ENCODE measurements at regions not wholly inside any gene's neighbourhood (a gene's known extent, or its start where the extent isn't known, plus 50 kb on each side); places are given as distances from the start of the nearest gene placed in this dataset.
"Not testable (repeated sequence)": the region's sequence is repeated elsewhere in the genome, so short reads cannot be mapped to it uniquely, and the experiment has no call there.

- H3K27ac ChIP-seq, result no peak overlapping the region
- no peaks in the 10 kb centered on the region for H3K4me1 ChIP-seq
- no peak for DNase-seq (ENCODE audit: low spot score in 2 of 2)
- WGBS, 2 donors, result 86 to 97% methylated on average over 2 of the region's 2 CpGs
- no peaks in the 10 kb centered on the region for H3K27me3 ChIP-seq
- H3K36me3 ChIP-seq, result no peaks in the 10 kb centered on the region
- no peak overlapping the region for H3K4me3 ChIP-seq
- H3K9me3 ChIP-seq, result no peaks in the 10 kb centered on the region
- TF ChIP-seq POLR2A (IDR thresholded peaks at IDR 0.05) (no peak), CTCF (IDR thresholded peaks at IDR 0.05) (no peak), EP300 (IDR thresholded peaks at IDR 0.05) (no peak)
Observed at GRCh38 chr17:62150471-62150870, 85.4 kb upstream of the MED13 start.

- H3K4me1 ChIP-seq, result no peaks in the 10 kb centered on the region
- H3K27ac ChIP-seq, result no peak overlapping the region
- H3K9me3 ChIP-seq, result no peaks in the 10 kb centered on the region
- 88% methylated on average over 4 of the region's 4 CpGs for WGBS, 2 donors
- no peak overlapping the region for H3K4me3 ChIP-seq
- no peaks in the 10 kb centered on the region for H3K27me3 ChIP-seq
- H3K36me3 ChIP-seq, result no peaks in the 10 kb centered on the region
- no peak for DNase-seq (ENCODE audit: low spot score in 2 of 2)
- TF ChIP-seq POLR2A (IDR thresholded peaks at IDR 0.05), result no peak
- TF ChIP-seq EP300 (IDR thresholded peaks at IDR 0.05), result no peak
- TF ChIP-seq CTCF (IDR thresholded peaks at IDR 0.05), result no peak
Observed at GRCh38 chr17:62149961-62150360, 84.9 kb upstream of the MED13 start.

DNA sequence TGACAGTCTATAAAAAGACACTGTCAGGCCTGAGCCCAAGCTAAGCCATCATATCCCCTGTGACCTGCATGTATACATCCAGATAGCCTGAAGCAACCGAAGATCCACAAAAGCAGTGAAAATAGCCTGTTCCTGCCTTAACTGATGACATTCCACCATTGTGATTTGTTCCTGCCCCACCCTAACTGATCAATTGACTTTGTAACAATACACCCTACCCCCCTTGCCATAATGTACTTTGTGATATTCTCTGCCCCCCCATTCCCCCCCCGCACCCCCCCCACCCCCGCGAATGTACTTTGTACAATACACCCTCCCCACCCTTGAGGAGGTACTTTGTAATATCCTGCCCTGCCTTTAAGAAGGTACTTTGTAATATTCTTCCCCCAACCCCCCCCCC lies 82.2 kb upstream of the MED13 start:
- no peak for TF ChIP-seq CTCF (IDR thresholded peaks at IDR 0.05)
- TF ChIP-seq EP300 (IDR thresholded peaks at IDR 0.05), result no peak
- no peak for TF ChIP-seq POLR2A (IDR thresholded peaks at IDR 0.05)
- no peaks in the 10 kb centered on the region for H3K27me3 ChIP-seq
- no peaks in the 10 kb centered on the region for H3K36me3 ChIP-seq
- no peak overlapping the region for H3K4me3 ChIP-seq
- whole genome bisulfite sequencing, 2 donors, result 74 to 80% methylated on average over 4 of the region's 4 CpGs
- no peak for DNase-seq (ENCODE audit: low spot score in 2 of 2)
- peaks cover 0 to under 1% (median 0%) of the 10 kb centered on the region in 4 donors for H3K9me3 ChIP-seq
- H3K4me1 ChIP-seq, result no peaks in the 10 kb centered on the region
- no peak overlapping the region for H3K27ac ChIP-seq

DNA sequence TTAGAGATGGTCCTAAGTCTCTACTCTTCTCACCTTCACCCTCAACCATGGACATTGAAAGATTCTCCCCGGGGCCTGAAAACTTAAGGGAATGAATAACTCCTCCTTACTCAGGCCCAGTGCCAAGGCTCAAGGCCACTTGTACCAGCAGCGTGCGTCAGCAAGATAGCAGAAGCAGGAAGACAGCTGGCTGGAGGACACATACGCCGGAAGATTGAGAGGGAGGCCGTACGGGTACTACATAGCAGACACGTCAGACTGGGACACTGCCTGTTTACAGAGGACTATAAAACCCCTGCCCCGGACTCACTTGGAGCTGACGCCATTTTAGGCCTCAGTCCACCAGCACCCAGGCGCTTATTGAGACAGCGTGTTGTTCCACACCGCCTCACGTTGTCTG lies 75.8 kb upstream of the MED13 start:
- H3K4me3 ChIP-seq, result no peak overlapping the region
- peaks cover 0 to 10% (median 0%) of the 10 kb centered on the region in 4 donors for H3K4me1 ChIP-seq
- TF ChIP-seq POLR2A (IDR thresholded peaks at IDR 0.05), result no peak
- DNase-seq (ENCODE audit: low spot score in 2 of 2), result no peak
- peaks cover 0 to 4% (median 0%) of the 10 kb centered on the region in 4 donors for H3K9me3 ChIP-seq
- no peaks in the 10 kb centered on the region for H3K36me3 ChIP-seq
- H3K27me3 ChIP-seq, result peaks cover 0 to 18% of the 10 kb centered on the region in 2 donors
- WGBS, 2 donors, result 91 to 93% methylated on average over 14 of the region's 14 CpGs
- H3K27ac ChIP-seq, result no peak overlapping the region

DNA sequence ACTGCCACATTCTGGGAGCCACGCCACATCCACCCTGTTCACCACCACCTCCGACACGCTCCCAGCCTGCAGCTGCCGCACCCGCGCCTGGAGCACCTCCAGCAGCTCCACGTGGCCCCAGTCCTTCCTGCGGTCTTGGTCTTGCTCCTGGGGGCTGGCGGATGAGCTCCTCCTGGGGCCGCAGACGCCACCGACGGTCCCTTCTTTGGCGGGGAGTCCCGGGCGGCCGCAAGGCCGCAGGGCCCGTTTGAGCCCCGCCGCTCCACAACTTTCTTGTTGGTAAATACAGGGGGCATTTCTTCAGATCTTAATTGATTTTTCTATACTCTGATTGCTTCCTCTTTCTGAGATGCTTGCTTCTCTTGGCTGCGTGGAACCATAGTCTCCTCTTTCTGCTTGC lies 75.3 kb upstream of the MED13 start:
- no peak overlapping the region for H3K27ac ChIP-seq
- no peak for DNase-seq (ENCODE audit: low spot score in 2 of 2)
- 90 to 95% methylated on average over 22 of the region's 22 CpGs for WGBS, 2 donors
- H3K9me3 ChIP-seq, result peaks cover 0 to 4% (median 0%) of the 10 kb centered on the region in 4 donors
- peaks cover 0 to 10% (median 0%) of the 10 kb centered on the region in 4 donors for H3K4me1 ChIP-seq
- no peaks in the 10 kb centered on the region for H3K36me3 ChIP-seq
- peaks cover 0 to 18% of the 10 kb centered on the region in 2 donors for H3K27me3 ChIP-seq
- TF ChIP-seq CTCF (IDR thresholded peaks at IDR 0.05) (no peak), EP300 (IDR thresholded peaks at IDR 0.05) (no peak), POLR2A (IDR thresholded peaks at IDR 0.05) (no peak)
- no peak overlapping the region for H3K4me3 ChIP-seq

- Histone ChIP-seq H3K4me1 (peaks cover 0 to 10% (median 0%) of the 10 kb centered on the region in 4 donors), H3K27me3 (peaks cover 0 to 18% of the 10 kb centered on the region in 2 donors)
- not testable (repeated sequence) for H3K9me3 ChIP-seq; H3K27ac ChIP-seq; H3K4me3 ChIP-seq; H3K36me3 ChIP-seq; DNase-seq (ENCODE audit: low spot score in 2 of 2)
- 81 to 82% methylated on average over 26 to 29 of the region's 35 CpGs for WGBS, 2 donors
Observed at GRCh38 chr17:62139690-62140354, 74.7 kb upstream of the MED13 start.
